OCI-LY7 (cell line): ENCODE measurements at regions not wholly inside any gene's neighbourhood (a gene's known extent, or its start where the extent isn't known, plus 50 kb on each side); places are given as distances from the start of the nearest gene placed in this dataset.

Source experiments
- EZH2phosphoT487 ChIP-seq: fragments of 200-600 bp; sonication (generic); IDR thresholded peaks from 2 replicates; pipeline ENCODE4 v1.6.1; 2018; ENCODE audit warnings: low read depth, borderline replicate concordance, mild to moderate bottlenecking, mixed run types, antibody characterized with exemption, low read length, moderate library complexity, mixed read lengths
- TF ChIP-seq, protein P1 (sequence below): fragments of 200-600 bp; sonication (generic); conservative IDR thresholded peaks from 2 replicates; pipeline ENCODE4 v1.5.1; 2014; ENCODE audit warnings: mild to moderate bottlenecking, antibody characterized with exemption, low read length, moderate library complexity, mixed read lengths

DNA sequence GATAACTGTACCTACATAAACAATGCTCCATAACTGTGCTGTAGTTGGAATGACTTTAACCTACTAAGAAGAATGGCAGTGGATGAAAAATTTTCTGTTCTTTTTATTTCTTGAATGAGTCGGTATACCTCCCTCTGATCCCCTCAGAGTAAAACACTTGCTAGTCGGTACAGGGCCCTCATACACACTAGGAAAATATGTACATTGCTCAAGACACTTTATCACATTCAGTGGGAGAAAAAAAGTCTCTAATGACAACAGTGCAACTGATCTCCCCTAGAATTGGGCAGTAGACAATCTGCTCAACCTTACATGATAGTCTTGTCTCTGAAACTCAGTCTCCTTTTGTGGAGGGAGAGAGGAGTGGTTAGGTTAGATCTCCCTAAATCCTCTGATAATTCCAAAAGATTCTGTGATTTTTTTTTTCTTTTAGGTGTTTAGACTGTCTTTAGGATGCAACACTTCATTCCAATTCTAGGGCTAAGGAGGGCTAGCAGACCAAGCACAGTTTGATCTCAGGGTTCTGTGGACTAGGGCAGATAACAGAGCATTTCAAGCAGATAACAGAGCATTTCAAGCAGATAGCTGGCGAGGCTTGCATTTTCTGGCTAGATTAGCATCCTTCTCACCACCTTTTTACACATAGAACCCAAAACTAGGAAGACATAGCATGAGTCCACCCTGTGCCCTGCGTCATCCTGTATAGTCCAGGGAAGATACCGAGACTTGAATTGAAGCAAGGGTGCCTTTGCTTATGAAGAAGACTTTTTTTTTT lies 100.3 kb upstream of the TNFAIP3 start:
- TF ChIP-seq, protein P1, sequence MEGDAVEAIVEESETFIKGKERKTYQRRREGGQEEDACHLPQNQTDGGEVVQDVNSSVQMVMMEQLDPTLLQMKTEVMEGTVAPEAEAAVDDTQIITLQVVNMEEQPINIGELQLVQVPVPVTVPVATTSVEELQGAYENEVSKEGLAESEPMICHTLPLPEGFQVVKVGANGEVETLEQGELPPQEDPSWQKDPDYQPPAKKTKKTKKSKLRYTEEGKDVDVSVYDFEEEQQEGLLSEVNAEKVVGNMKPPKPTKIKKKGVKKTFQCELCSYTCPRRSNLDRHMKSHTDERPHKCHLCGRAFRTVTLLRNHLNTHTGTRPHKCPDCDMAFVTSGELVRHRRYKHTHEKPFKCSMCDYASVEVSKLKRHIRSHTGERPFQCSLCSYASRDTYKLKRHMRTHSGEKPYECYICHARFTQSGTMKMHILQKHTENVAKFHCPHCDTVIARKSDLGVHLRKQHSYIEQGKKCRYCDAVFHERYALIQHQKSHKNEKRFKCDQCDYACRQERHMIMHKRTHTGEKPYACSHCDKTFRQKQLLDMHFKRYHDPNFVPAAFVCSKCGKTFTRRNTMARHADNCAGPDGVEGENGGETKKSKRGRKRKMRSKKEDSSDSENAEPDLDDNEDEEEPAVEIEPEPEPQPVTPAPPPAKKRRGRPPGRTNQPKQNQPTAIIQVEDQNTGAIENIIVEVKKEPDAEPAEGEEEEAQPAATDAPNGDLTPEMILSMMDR: no peak
- no peak for TF ChIP-seq EZH2phosphoT487
